CD8-positive, alpha-beta memory T cell (primary cell): ENCODE measurements at regions not wholly inside any gene's neighbourhood (a gene's known extent, or its start where the extent isn't known, plus 50 kb on each side); places are given as distances from the start of the nearest gene placed in this dataset.
"Not testable (repeated sequence)": the region's sequence is repeated elsewhere in the genome, so short reads cannot be mapped to it uniquely, and the experiment has no call there.

Experiments used
- CTCF ChIA-PET: fragments of 350-600 bp; sonication (Branson Sonifier 250); formaldehyde crosslinking; loops from one replicate; lab custom pipeline; 2021; ENCODE audit warnings: antibody characterized with exemption; lab: Charles Lee
- POLR2A ChIA-PET: fragments of 350-600 bp; sonication (Branson Sonifier 250); formaldehyde crosslinking; loops from one replicate; lab custom pipeline; 2021; ENCODE audit warnings: antibody characterized with exemption; lab: Charles Lee
- DNase-seq, 5 donors: peaks; one replicate each; pipeline versions ENCODE4 v3.0.0 to v3.0.0-alpha.2; 2020 to 2022; ENCODE audit warnings: mixed read lengths in 1 of 5
- H3K27ac ChIP-seq: one replicate; pipeline ENCODE4 v1.7.0; 2013; ENCODE audit warnings: low read depth, mild to moderate bottlenecking, low read length, moderate library complexity
- H3K27me3 ChIP-seq: 2 replicates; pipeline ENCODE4 v1.7.0; 2013; ENCODE audit warnings: low read length, mild to moderate bottlenecking; ENCODE audit not compliant: insufficient read depth, poor library complexity, severe bottlenecking
- H3K36me3 ChIP-seq: 2 replicates; pipeline ENCODE4 v1.7.0; 2013; ENCODE audit warnings: mild to moderate bottlenecking, low read length, moderate library complexity; ENCODE audit not compliant: insufficient read depth
- H3K4me1 ChIP-seq: 2 replicates; pipeline ENCODE4 v1.7.0; 2013; ENCODE audit warnings: mild to moderate bottlenecking, low read length, moderate library complexity; ENCODE audit not compliant: insufficient read depth
- H3K4me3 ChIP-seq: 2 replicates; pipeline ENCODE4 v1.7.0; 2013; ENCODE audit warnings: mild to moderate bottlenecking, low read length
- H3K9me3 ChIP-seq: 2 replicates; pipeline ENCODE4 v1.7.0; 2013; ENCODE audit warnings: mild to moderate bottlenecking, low read length
- H3K27ac Mint-ChIP-seq, 8 donors: one replicate each; pipeline ENCODE4 v1.8.0; 2020 to 2021; ENCODE audit warnings: mixed read lengths in 8 of 8, mild to moderate bottlenecking in 6 of 8, inconsistent platforms in 3 of 8, moderate library complexity in 3 of 8
- H3K27me3 Mint-ChIP-seq, 2 donors: one replicate each; pipeline ENCODE4 v1.8.0; 2020 to 2021; ENCODE audit warnings: mixed read lengths in 2 of 2, mild to moderate bottlenecking in 1 of 2, moderate library complexity in 1 of 2
- H3K36me3 Mint-ChIP-seq, 3 donors: one replicate each; pipeline ENCODE4 v1.8.0; 2020 to 2021; ENCODE audit warnings: mixed read lengths in 3 of 3, inconsistent platforms in 1 of 3, mild to moderate bottlenecking in 1 of 3
- H3K4me1 Mint-ChIP-seq, 3 donors: one replicate each; pipeline ENCODE4 v1.8.0; 2020 to 2021; ENCODE audit warnings: mixed read lengths in 3 of 3, inconsistent platforms in 1 of 3, mild to moderate bottlenecking in 1 of 3
- H3K4me3 Mint-ChIP-seq, 7 donors: one replicate each; pipeline ENCODE4 v1.8.0; 2020 to 2021; ENCODE audit warnings: mixed read lengths in 7 of 7, mild to moderate bottlenecking in 6 of 7, moderate library complexity in 4 of 7, inconsistent platforms in 2 of 7
- H3K9me3 Mint-ChIP-seq, 5 donors: one replicate each; pipeline ENCODE4 v1.8.0; 2020 to 2022; ENCODE audit warnings: mixed read lengths in 5 of 5, mild to moderate bottlenecking in 3 of 5, moderate library complexity in 2 of 5, inconsistent platforms in 1 of 5

DNA sequence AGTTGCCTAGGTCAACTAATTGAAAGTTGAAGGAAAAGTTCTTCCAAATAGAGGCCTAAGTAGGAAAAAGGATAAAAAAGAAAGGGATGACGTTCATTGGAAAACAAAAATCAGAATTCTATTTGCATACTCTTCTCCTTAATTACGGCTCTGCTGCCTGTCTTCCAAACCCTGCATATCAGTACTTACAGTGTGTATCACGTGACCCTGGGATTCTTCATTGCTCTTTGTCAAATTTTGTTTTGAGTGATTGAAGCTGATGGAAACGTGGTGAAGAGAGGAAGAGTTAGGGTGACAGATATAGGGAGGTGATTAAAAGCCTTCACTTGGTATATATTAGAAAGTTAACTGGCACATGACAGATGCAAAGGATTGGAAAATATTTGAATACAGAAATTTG lies 97.9 kb downstream of the ZNF92 start:
- CTCF ChIA-PET = no interaction called here
- H3K4me3 ChIP-seq = no peak overlapping the region

DNA sequence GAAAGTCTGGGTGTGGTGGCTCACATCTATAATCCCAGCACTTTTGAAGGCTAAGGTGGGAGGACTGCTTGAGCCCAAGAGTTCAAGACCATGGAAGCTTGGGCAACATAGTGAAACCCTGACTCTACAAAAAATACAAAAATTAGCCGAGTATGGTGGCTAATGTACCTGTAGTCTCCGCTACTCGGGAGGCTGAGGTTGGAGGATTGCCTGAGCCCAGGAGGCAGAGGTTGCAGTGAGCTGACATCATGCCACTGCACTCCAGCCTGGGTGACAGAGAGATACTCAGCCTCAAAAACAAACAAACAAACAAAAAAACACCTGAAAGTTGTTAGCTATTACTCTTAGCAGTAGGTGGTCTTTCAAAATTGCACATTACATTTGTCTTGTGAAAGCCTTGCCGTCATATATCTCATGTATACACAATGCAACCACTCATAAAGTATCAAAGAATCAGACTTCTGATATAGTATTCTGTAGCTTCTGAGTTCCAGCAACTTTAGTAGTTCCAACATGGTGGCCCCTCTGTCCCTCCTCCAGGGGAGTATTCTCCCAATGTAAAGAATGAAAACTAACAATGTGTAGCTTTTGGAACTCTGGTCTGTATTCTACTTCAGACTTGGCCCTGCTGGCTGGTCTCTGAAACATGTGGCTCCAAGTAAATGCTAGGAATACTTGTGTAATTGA lies 101.5 kb downstream of the ZNF92 start:
- Mint-ChIP-seq H3K9me3 (peaks cover 10 to 62% (median 35%) of the 10 kb centered on the region in 5 donors), H3K27me3 (no peaks in the 10 kb centered on the region), H3K27ac (peak overlapping the region; percentile 83 to 94 (median 92)), H3K36me3 (peaks cover 8 to 75% (median 22%) of the 10 kb centered on the region in 3 donors), H3K4me3 (peak overlapping the region; percentile 47 to 90 (median 80)), H3K4me1 (peaks cover 74 to 84% (median 83%) of the 10 kb centered on the region in 3 donors)
- no peak for DNase-seq
- CTCF ChIA-PET = no interaction called here
- no peak overlapping the region for H3K4me3 ChIP-seq
- H3K27ac ChIP-seq = peak overlapping the region; percentile 14
- H3K4me1 ChIP-seq = peaks cover 29% of the 10 kb centered on the region
- POLR2A ChIA-PET = interaction anchor here (0.5 to 1.1 kb wide), 3 partner anchors 89 to 147 kb away, joined by 5 to 6 read pairs (median 5); partner anchors contain the start of gene ZNF92
- H3K36me3 ChIP-seq = no peaks in the 10 kb centered on the region
- no peaks in the 10 kb centered on the region for H3K27me3 ChIP-seq
- no peaks in the 10 kb centered on the region for H3K9me3 ChIP-seq

More for the DNA sequence above, 97.9 kb downstream of the ZNF92 start:
- Mint-ChIP-seq H3K27ac (no peak overlapping the region), H3K4me1 (peaks cover 53 to 62% (median 53%) of the 10 kb centered on the region in 3 donors), H3K36me3 (peaks cover 6 to 76% (median 13%) of the 10 kb centered on the region in 3 donors), H3K4me3 (no peak overlapping the region), H3K27me3 (no peaks in the 10 kb centered on the region), H3K9me3 (peaks cover 17 to 65% (median 44%) of the 10 kb centered on the region in 5 donors)
- no peaks in the 10 kb centered on the region for H3K9me3 ChIP-seq
- POLR2A ChIA-PET = no interaction called here
- DNase-seq = no peak
- peaks cover 21% of the 10 kb centered on the region for H3K4me1 ChIP-seq
- H3K27ac ChIP-seq = no peak overlapping the region
- no peaks in the 10 kb centered on the region for H3K27me3 ChIP-seq
- no peaks in the 10 kb centered on the region for H3K36me3 ChIP-seq

DNA sequence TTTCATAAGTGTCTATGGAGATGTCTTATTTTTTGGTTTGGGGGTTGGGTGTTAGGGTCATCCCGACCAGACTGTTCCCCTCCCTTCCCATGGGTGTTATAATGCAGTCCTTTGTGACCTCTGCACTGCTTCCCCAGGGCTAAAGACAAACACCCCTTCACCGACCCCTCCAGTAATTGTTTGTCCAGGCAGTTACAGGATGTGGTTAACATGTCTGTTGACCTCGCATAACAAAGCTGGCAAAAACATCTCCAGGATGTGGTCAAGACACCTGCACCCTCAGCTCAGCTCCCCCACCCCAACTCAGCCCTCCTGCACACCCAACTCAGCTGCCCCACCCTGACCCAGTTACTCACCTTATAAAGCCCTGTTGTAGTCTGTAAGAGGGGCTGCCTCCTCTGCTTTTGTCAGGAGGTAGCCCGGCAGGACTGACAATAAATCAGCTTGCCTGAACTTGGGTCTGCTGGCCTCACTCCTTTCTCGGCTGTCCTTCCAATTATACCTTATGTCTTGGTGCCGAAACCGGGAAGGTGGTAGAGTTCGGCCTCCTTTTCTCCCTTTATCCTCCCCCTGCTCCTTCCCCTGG lies 102.2 kb downstream of the ZNF92 start:
- Histone ChIP-seq H3K36me3 (no peaks in the 10 kb centered on the region), H3K9me3 (no peaks in the 10 kb centered on the region), H3K27ac (peak overlapping the region; percentile 14), H3K27me3 (no peaks in the 10 kb centered on the region), H3K4me1 (peaks cover 29% of the 10 kb centered on the region), H3K4me3 (peak overlapping the region; percentile 9)
- POLR2A ChIA-PET = interaction anchor here (0.5 to 1.1 kb wide), 3 partner anchors 89 to 148 kb away, joined by 5 to 6 read pairs (median 5); partner anchors contain the start of gene ZNF92
- peaks cover 77 to 87% (median 84%) of the 10 kb centered on the region in 3 donors for H3K4me1 Mint-ChIP-seq
- peak in 4 of 5 donors; percentile 3 to 71 (median 36) for DNase-seq
- peaks cover 9 to 76% (median 23%) of the 10 kb centered on the region in 3 donors for H3K36me3 Mint-ChIP-seq
- H3K27me3 Mint-ChIP-seq = no peaks in the 10 kb centered on the region
- H3K9me3 Mint-ChIP-seq = peaks cover 6 to 65% (median 39%) of the 10 kb centered on the region in 5 donors
- peak overlapping the region; percentile 83 to 94 (median 92) for H3K27ac Mint-ChIP-seq
- peak overlapping the region; percentile 47 to 90 (median 80) for H3K4me3 Mint-ChIP-seq
- CTCF ChIA-PET = no interaction called here

DNA sequence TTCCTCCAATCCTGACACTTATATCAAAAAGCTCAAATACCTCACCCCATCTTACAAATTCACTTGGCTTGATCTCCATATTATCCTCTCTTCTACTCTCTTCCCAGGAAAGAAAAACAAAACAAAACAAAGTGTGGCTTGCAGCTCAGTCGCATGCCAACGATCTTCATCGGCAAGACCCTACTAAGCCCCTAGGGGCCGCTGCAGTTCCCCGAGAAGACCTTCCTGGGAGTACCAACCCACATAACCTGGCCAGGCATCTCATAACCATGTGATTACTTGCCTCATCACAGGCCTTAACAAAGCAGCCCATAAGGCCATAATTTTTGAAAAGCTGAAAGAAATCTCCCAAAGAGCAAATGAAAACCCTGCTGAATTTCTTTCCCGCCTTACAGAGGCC lies 103.7 kb downstream of the ZNF92 start:
- H3K4me3 ChIP-seq = no peak overlapping the region
- DNase-seq = no peak

DNA sequence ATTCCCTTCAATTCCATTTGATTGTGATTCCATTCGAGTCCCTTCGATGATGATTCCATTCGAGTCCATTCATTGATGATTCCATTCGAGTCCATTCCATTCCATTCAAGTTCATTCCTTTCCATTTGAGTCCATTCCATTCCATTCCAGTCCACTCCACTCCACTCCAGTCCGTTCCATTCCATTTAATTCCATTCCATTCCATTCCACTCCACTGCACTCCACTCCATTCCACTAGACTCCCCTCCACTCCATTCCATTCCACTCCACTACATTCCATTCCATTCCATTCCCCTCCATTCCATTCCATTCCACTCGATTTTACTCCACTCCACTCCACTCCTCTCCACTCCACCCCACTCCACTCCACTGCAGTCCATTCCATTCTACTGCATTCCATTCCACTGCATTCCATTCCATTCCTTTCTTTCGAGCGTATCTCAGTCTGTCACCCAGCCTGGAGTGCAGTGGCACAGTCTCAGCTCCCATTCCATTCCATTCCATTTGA lies 115.7 kb downstream of the ZNF92 start:
- CTCF ChIA-PET = no interaction called here

More for the DNA sequence above, 103.7 kb downstream of the ZNF92 start:
- CTCF ChIA-PET = no interaction called here
- H3K27me3 Mint-ChIP-seq = no peaks in the 10 kb centered on the region
- H3K27me3 ChIP-seq = no peaks in the 10 kb centered on the region
- peaks cover 29% of the 10 kb centered on the region for H3K4me1 ChIP-seq
- H3K9me3 Mint-ChIP-seq = peaks cover 1 to 79% (median 51%) of the 10 kb centered on the region in 5 donors
- peak overlapping the region; percentile 52 to 97 (median 90) for H3K27ac Mint-ChIP-seq
- H3K4me1 Mint-ChIP-seq = peaks cover 78 to 80% (median 79%) of the 10 kb centered on the region in 3 donors
- H3K9me3 ChIP-seq = no peaks in the 10 kb centered on the region
- POLR2A ChIA-PET = no interaction called here
- H3K4me3 Mint-ChIP-seq = peak overlapping the region in 5 of 7 donors; percentile 77 to 90 (median 85)
- H3K36me3 Mint-ChIP-seq = peaks cover 8 to 77% (median 24%) of the 10 kb centered on the region in 3 donors
- H3K27ac ChIP-seq = no peak overlapping the region
- no peaks in the 10 kb centered on the region for H3K36me3 ChIP-seq

DNA sequence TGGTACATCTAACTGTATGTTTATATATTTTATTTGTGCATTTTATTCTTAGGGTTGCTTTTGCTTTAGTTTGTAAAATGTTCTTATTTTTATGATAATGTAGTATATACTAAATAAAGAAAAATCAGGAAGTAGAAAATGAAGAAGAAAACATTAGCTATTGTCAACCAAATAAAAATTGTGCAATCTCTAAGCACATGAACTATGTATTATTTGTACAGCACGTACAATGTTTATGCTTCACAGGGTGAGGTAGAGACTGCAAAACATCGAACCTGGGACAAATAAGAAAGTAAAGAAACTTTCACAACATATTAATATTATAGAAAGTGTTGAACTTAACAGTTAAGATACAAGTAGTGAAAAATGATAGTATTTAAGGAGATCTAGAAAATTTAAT lies 123.0 kb downstream of the ZNF92 start:
- peaks cover 6 to 25% of the 10 kb centered on the region in 2 donors for H3K27me3 Mint-ChIP-seq
- H3K36me3 ChIP-seq, H3K27me3 ChIP-seq, POLR2A ChIA-PET, H3K4me1 Mint-ChIP-seq, H3K4me3 Mint-ChIP-seq, H3K9me3 ChIP-seq, H3K27ac ChIP-seq, H3K36me3 Mint-ChIP-seq, H3K4me3 ChIP-seq, DNase-seq, H3K4me1 ChIP-seq, H3K9me3 Mint-ChIP-seq, CTCF ChIA-PET, H3K27ac Mint-ChIP-seq: not testable (repeated sequence)

More for the DNA sequence above, 115.7 kb downstream of the ZNF92 start:
- POLR2A ChIA-PET = no interaction called here
- Mint-ChIP-seq H3K36me3 (peaks cover 3 to 37% (median 3%) of the 10 kb centered on the region in 3 donors), H3K4me1 (no peaks in the 10 kb centered on the region), H3K27ac (no peak overlapping the region), H3K4me3 (no peak overlapping the region), H3K9me3 (peaks cover 3 to 51% (median 46%) of the 10 kb centered on the region in 5 donors), H3K27me3 (peaks cover 0 to 4% of the 10 kb centered on the region in 2 donors)
- DNase-seq = no peak
- no peak overlapping the region for H3K4me3 ChIP-seq
- H3K27ac ChIP-seq = no peak overlapping the region
- no peaks in the 10 kb centered on the region for H3K36me3 ChIP-seq
- H3K27me3 ChIP-seq = no peaks in the 10 kb centered on the region
- H3K4me1 ChIP-seq = no peaks in the 10 kb centered on the region
- no peaks in the 10 kb centered on the region for H3K9me3 ChIP-seq

DNA sequence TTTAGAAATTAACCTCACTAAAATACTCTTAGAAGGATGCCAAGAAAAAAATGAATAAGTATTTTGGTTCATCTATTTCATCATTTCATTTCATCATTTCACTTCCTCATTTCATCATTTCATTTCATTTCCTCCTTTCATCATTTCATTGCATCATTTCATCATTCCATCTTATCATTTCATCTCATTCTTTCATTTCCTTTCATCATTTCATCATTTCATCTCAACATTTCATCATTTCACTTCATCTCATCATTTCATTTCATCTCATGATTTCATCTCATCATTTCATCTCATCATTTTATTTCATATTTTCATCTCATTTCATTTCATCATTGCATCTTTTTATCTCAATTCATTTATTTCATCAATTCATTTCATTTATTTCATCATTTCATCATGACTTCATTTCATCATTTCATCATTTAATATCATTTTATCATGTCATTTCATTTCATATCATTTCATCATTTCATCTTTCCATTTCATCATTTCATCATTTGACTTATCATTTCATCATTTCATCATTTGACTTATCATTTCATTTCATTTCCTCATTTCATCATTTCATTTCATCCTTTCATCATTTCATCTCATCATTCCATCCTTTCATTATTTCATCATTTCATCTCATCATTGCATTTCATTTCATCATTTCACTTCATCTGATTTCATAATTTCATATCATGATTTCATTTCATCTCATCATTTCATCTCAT lies 129.9 kb downstream of the ZNF92 start:
- Histone ChIP-seq H3K27ac (no peak overlapping the region), H3K27me3 (no peaks in the 10 kb centered on the region), H3K4me1 (no peaks in the 10 kb centered on the region), H3K9me3 (no peaks in the 10 kb centered on the region), H3K4me3 (no peak overlapping the region), H3K36me3 (no peaks in the 10 kb centered on the region)
- DNase-seq = no peak
- no peak overlapping the region for H3K4me3 Mint-ChIP-seq
- H3K4me1 Mint-ChIP-seq = no peaks in the 10 kb centered on the region
- no peaks in the 10 kb centered on the region for H3K9me3 Mint-ChIP-seq
- H3K36me3 Mint-ChIP-seq = no peaks in the 10 kb centered on the region
- H3K27ac Mint-ChIP-seq = no peak overlapping the region
- POLR2A ChIA-PET = no interaction called here
- H3K27me3 Mint-ChIP-seq = peaks cover 2% of the 10 kb centered on the region in 2 donors
- CTCF ChIA-PET = no interaction called here
